CD4-positive, alpha-beta memory T cell (primary cell): ENCODE measurements at regions not wholly inside any gene's neighbourhood (a gene's known extent, or its start where the extent isn't known, plus 50 kb on each side); places are given as distances from the start of the nearest gene placed in this dataset.

Source experiments
- CTCF ChIA-PET: fragments of 350-600 bp; sonication (Branson Sonifier 250); formaldehyde crosslinking; loops from one replicate; lab custom pipeline; 2021; ENCODE audit warnings: inconsistent platforms; ENCODE audit not compliant: partially characterized antibody; lab: Charles Lee
- POLR2A ChIA-PET: fragments of 350-600 bp; sonication (Branson Sonifier 250); formaldehyde crosslinking; loops from one replicate; lab custom pipeline; 2021; ENCODE audit not compliant: partially characterized antibody; lab: Charles Lee
- DNase-seq, 5 donors: peaks; one replicate each; pipeline versions ENCODE4 v3.0.0 to v3.0.0-alpha.2; 2020 to 2022; ENCODE audit warnings: mixed read lengths in 1 of 5
- H3K27ac ChIP-seq: one replicate; pipeline ENCODE4 v1.7.0; 2013; ENCODE audit warnings: low read depth, low read length
- H3K27me3 ChIP-seq: 2 replicates; pipeline ENCODE4 v1.7.0; 2013; ENCODE audit warnings: mild to moderate bottlenecking, low read length, moderate library complexity; ENCODE audit not compliant: insufficient read depth
- H3K36me3 ChIP-seq: 2 replicates; pipeline ENCODE4 v1.7.0; 2013; ENCODE audit warnings: mild to moderate bottlenecking, low read length, moderate library complexity; ENCODE audit not compliant: insufficient read depth
- H3K4me1 ChIP-seq: 2 replicates; pipeline ENCODE4 v1.7.0; 2013; ENCODE audit warnings: mild to moderate bottlenecking, low read length, moderate library complexity; ENCODE audit not compliant: insufficient read depth
- H3K4me3 ChIP-seq, 2 donors: one replicate each; pipeline ENCODE4 v1.7.0; 2013; ENCODE audit warnings: low read length in 2 of 2, mild to moderate bottlenecking in 1 of 2
- H3K9me3 ChIP-seq, 2 donors: one replicate each; pipeline ENCODE4 v1.7.0; 2013; ENCODE audit warnings: low read length in 2 of 2, control low read depth in 1 of 2; ENCODE audit not compliant: control insufficient read depth in 1 of 2
- H3K27ac Mint-ChIP-seq, 7 donors: one replicate each; pipeline ENCODE4 v1.8.0; 2020 to 2021; ENCODE audit warnings: mixed read lengths in 7 of 7, mild to moderate bottlenecking in 6 of 7, inconsistent platforms in 3 of 7, moderate library complexity in 3 of 7
- H3K27me3 Mint-ChIP-seq, 2 donors: one replicate each; pipeline ENCODE4 v1.8.0; 2020 to 2021; ENCODE audit warnings: mixed read lengths in 2 of 2
- H3K36me3 Mint-ChIP-seq, 2 donors: one replicate each; pipeline ENCODE4 v1.8.0; 2020 to 2021; ENCODE audit warnings: mixed read lengths in 2 of 2, inconsistent platforms in 1 of 2, mild to moderate bottlenecking in 1 of 2
- H3K4me1 Mint-ChIP-seq, 4 donors: one replicate each; pipeline ENCODE4 v1.8.0; 2020 to 2021; ENCODE audit warnings: mixed read lengths in 4 of 4, mild to moderate bottlenecking in 1 of 4
- H3K4me3 Mint-ChIP-seq, 8 donors: one replicate each; pipeline ENCODE4 v1.8.0; 2020 to 2021; ENCODE audit warnings: mixed read lengths in 8 of 8, mild to moderate bottlenecking in 7 of 8, moderate library complexity in 6 of 8, inconsistent platforms in 3 of 8
- H3K9me3 Mint-ChIP-seq, 8 donors: one replicate each; pipeline ENCODE4 v1.8.0; 2020 to 2021; ENCODE audit warnings: mixed read lengths in 8 of 8, mild to moderate bottlenecking in 5 of 8, inconsistent platforms in 3 of 8, moderate library complexity in 1 of 8
- intact Hi-C: fragments of 100-400 bp; cut with micrococcal nuclease; formaldehyde crosslinking; loops from one replicate; pipeline ENCODE4 v1.15.1; 2023

GRCh38 chr4:143025081-143025704, 159.5 kb upstream of the USP38 start:
- no peaks in the 10 kb centered on the region for H3K4me1 ChIP-seq
- Mint-ChIP-seq H3K4me3 (no peak overlapping the region), H3K36me3 (no peaks in the 10 kb centered on the region), H3K27ac (no peak overlapping the region), H3K4me1 (peaks cover 0 to 3% (median 0%) of the 10 kb centered on the region in 4 donors), H3K9me3 (peaks cover 0 to 25% (median 12%) of the 10 kb centered on the region in 8 donors), H3K27me3 (peaks cover 6 to 14% of the 10 kb centered on the region in 2 donors)
- H3K9me3 ChIP-seq = no peaks in the 10 kb centered on the region
- H3K36me3 ChIP-seq = no peaks in the 10 kb centered on the region
- intact Hi-C loops = no loop called here
- no peak overlapping the region for H3K27ac ChIP-seq
- CTCF ChIA-PET = no interaction called here
- no peak overlapping the region for H3K4me3 ChIP-seq
- H3K27me3 ChIP-seq = no peaks in the 10 kb centered on the region
- POLR2A ChIA-PET = no interaction called here
- no peak for DNase-seq

DNA sequence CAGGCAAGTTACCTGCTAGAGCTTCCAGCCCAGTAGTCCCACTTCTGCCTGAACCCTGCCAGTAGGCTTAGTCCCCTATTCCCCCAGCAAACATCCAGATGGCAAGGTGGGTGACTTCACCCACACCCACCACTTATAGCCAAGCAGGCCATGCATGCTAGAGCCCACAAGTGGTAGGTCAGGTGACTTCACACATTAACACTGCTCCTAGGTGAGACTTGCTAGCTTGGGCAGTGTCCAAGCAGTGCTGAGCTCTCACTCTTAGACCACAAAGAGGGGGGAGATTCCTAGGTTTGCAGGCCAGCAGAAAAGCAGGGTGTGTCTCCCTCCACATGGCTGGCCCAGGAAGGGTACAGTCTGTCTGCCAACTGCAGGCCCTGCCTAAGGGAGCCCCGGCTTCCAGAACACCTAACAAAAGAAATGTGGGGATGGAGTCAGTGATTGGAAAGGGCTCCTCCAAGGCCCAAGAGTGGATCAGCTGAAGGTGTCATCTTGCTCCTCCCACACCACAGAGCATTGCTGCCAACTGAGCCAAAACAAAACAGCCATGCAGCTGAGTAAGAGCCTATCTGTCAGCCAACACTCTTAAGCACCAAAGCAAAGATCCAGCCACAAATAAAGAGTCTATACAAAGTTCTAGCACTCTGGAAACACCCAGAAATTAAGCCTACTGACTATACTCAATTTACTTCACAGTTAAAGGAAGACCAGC, 158.1 kb upstream of the USP38 start:
- H3K36me3 ChIP-seq = no peaks in the 10 kb centered on the region
- H3K27me3 ChIP-seq = no peaks in the 10 kb centered on the region
- no peaks in the 10 kb centered on the region for H3K4me1 ChIP-seq
- no peak overlapping the region for H3K4me3 Mint-ChIP-seq
- H3K27ac Mint-ChIP-seq = no peak overlapping the region
- ChIA-PET POLR2A (no interaction called here), CTCF (no interaction called here)
- H3K9me3 Mint-ChIP-seq = peaks cover 0 to 29% (median 15%) of the 10 kb centered on the region in 8 donors
- no peak overlapping the region for H3K27ac ChIP-seq
- H3K36me3 Mint-ChIP-seq = no peaks in the 10 kb centered on the region
- H3K4me1 Mint-ChIP-seq = no peaks in the 10 kb centered on the region
- peaks cover 7 to 14% of the 10 kb centered on the region in 2 donors for H3K27me3 Mint-ChIP-seq
- intact Hi-C loops = no loop called here
- no peak for DNase-seq
- H3K9me3 ChIP-seq = no peaks in the 10 kb centered on the region
- H3K4me3 ChIP-seq = no peak overlapping the region

- Histone ChIP-seq H3K9me3 (no peaks in the 10 kb centered on the region), H3K4me3 (no peak overlapping the region), H3K4me1 (no peaks in the 10 kb centered on the region), H3K27ac (no peak overlapping the region), H3K36me3 (no peaks in the 10 kb centered on the region), H3K27me3 (no peaks in the 10 kb centered on the region)
- Mint-ChIP-seq H3K27ac (no peak overlapping the region), H3K4me3 (no peak overlapping the region), H3K9me3 (peaks cover 0 to 9% (median 2%) of the 10 kb centered on the region in 8 donors), H3K27me3 (peaks cover 1 to 2% of the 10 kb centered on the region in 2 donors), H3K4me1 (no peaks in the 10 kb centered on the region), H3K36me3 (no peaks in the 10 kb centered on the region)
- intact Hi-C loops = no loop called here
- no peak for DNase-seq
- ChIA-PET CTCF (no interaction called here), POLR2A (no interaction called here)
These were observed 149.1 kb upstream of the USP38 start for GRCh38 chr4:143035661-143036060.

DNA sequence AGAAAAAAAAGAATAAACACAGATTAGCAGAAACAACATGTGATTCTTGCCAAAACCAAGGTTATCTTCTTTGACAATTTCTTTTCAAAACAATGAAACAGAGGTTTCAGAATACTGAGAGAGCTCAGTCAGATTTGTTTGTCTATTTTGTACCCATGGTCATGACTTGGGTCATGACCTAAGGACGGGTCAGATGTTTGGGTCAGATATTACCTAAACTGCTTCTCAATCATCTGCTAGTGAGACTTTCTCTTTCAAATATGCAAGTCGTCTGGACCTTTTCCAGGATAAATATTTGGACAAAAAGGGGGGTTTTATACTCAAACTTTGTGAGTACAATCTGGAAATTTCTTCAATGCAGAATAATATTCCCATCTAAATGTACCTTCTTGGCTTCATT, 148.3 kb upstream of the USP38 start:
- Mint-ChIP-seq H3K36me3 (no peaks in the 10 kb centered on the region), H3K9me3 (peaks cover 0 to 9% (median under 1%) of the 10 kb centered on the region in 8 donors), H3K4me3 (no peak overlapping the region), H3K4me1 (no peaks in the 10 kb centered on the region), H3K27ac (no peak overlapping the region), H3K27me3 (peaks cover 0 to 2% of the 10 kb centered on the region in 2 donors)
- Histone ChIP-seq H3K27ac (no peak overlapping the region), H3K4me1 (no peaks in the 10 kb centered on the region), H3K27me3 (no peaks in the 10 kb centered on the region), H3K9me3 (no peaks in the 10 kb centered on the region), H3K36me3 (no peaks in the 10 kb centered on the region), H3K4me3 (no peak overlapping the region)
- ChIA-PET POLR2A (no interaction called here), CTCF (no interaction called here)
- no peak for DNase-seq
- intact Hi-C loops = no loop called here

DNA sequence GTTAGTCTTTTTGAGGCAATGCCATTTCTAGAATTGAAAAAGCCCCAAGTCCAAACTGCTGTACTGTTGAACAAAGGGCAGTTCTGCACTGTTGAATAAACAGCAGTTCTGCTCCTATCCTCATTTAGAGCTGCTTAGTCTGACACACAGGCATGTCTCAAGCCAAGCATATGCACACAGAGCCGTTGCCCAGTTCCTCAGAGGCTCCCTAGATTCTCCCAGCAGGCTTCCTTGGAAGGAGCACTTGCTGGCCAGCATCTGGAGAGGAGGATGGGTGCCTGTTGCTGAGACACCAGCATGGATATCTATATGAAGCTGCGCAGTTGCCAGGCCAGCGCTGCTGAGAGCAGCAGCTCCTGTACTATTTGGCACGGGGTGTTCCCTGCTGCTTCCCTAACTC, 138.3 kb upstream of the USP38 start:
- H3K36me3 Mint-ChIP-seq = no peaks in the 10 kb centered on the region
- Histone ChIP-seq H3K27ac (no peak overlapping the region), H3K9me3 (no peaks in the 10 kb centered on the region), H3K27me3 (no peaks in the 10 kb centered on the region), H3K4me1 (no peaks in the 10 kb centered on the region), H3K36me3 (no peaks in the 10 kb centered on the region), H3K4me3 (no peak overlapping the region)
- no peak overlapping the region for H3K4me3 Mint-ChIP-seq
- CTCF ChIA-PET = no interaction called here
- intact Hi-C loops = no loop called here
- POLR2A ChIA-PET = no interaction called here
- no peak overlapping the region for H3K27ac Mint-ChIP-seq
- no peaks in the 10 kb centered on the region for H3K4me1 Mint-ChIP-seq
- H3K9me3 Mint-ChIP-seq = peaks cover 0 to 3% (median 0%) of the 10 kb centered on the region in 8 donors
- peaks cover 0 to 3% of the 10 kb centered on the region in 2 donors for H3K27me3 Mint-ChIP-seq
- DNase-seq = no peak

- no peaks in the 10 kb centered on the region for H3K9me3 ChIP-seq
These were observed 137.8 kb upstream of the USP38 start for GRCh38 chr4:143046906-143047305.

DNA sequence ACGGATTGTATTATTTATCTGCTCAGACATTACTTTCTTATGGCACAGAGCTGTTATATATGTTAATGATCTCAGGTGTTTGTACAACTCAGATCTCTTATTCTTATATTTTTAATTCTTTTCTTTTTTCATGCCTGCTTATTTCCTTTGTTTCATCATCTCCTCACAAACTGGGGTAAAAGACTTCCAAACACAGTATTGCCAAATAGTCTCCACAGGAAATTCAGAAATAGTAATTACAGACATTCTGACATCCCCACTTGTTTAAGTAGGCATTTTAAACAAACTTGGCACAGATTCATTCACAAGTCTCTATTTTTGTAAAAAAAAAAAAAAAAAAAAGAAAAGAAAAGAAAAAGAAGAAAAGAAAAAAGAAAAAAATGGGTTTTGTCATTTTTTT, 129.7 kb upstream of the USP38 start:
- Histone ChIP-seq H3K9me3 (no peaks in the 10 kb centered on the region), H3K4me1 (no peaks in the 10 kb centered on the region), H3K27me3 (no peaks in the 10 kb centered on the region), H3K27ac (no peak overlapping the region), H3K4me3 (no peak overlapping the region), H3K36me3 (no peaks in the 10 kb centered on the region)
- no peaks in the 10 kb centered on the region for H3K36me3 Mint-ChIP-seq
- H3K4me3 Mint-ChIP-seq = no peak overlapping the region
- peaks cover 0 to 9% (median 3%) of the 10 kb centered on the region in 8 donors for H3K9me3 Mint-ChIP-seq
- CTCF ChIA-PET = no interaction called here
- POLR2A ChIA-PET = no interaction called here
- H3K27me3 Mint-ChIP-seq = peaks cover under 1 to 6% of the 10 kb centered on the region in 2 donors
- no peak for DNase-seq
- no peak overlapping the region for H3K27ac Mint-ChIP-seq
- intact Hi-C loops = no loop called here
- H3K4me1 Mint-ChIP-seq = no peaks in the 10 kb centered on the region

More at GRCh38 chr4:143046906-143047305, 137.8 kb upstream of the USP38 start:
- Mint-ChIP-seq H3K9me3 (peaks cover 0 to 3% (median 0%) of the 10 kb centered on the region in 8 donors), H3K27ac (no peak overlapping the region), H3K36me3 (no peaks in the 10 kb centered on the region), H3K27me3 (peaks cover 0 to 3% of the 10 kb centered on the region in 2 donors), H3K4me1 (no peaks in the 10 kb centered on the region), H3K4me3 (no peak overlapping the region)
- Histone ChIP-seq H3K27ac (no peak overlapping the region), H3K36me3 (no peaks in the 10 kb centered on the region), H3K27me3 (no peaks in the 10 kb centered on the region), H3K4me1 (no peaks in the 10 kb centered on the region), H3K4me3 (no peak overlapping the region)
- POLR2A ChIA-PET = no interaction called here
- CTCF ChIA-PET = no interaction called here
- DNase-seq = no peak
- intact Hi-C loops = no loop called here
